ENCODE measurements at regions not wholly inside any gene's neighbourhood (a gene's known extent, or its start where the extent isn't known, plus 50 kb on each side); places are given as distances from the start of the nearest gene placed in this dataset.

DNA sequence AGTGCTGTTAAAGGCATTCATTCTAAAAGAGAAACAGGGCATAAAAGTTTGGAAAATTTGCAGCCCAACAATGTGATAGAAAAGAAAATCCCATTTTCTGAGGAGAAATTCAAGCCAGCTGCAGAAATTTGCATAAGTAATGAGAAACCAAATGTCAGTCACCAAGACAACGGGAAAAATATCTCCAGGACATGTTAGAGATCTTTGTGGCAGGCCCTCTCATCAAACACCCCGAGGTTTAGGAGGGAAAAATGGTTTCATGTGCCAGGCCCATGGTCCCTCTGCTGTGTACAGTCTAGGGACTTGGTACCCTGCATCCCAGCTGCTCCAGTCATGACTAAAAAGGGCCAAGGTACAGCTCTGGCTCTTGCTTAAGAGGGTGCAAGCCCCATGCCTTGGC lies 251.0 kb upstream of the FAR2 start:
- TF ChIP-seq TEAD4 (IDR thresholded peaks at IDR 0.05): no peak
- TF ChIP-seq NFIC (IDR thresholded peaks at IDR 0.05): no peak
- TF ChIP-seq RAD21 (IDR thresholded peaks at IDR 0.05; ENCODE audit: low read depth): no peak
- TF ChIP-seq TAF1 (IDR thresholded peaks at IDR 0.05; ENCODE audit: low read depth): no peak

DNA sequence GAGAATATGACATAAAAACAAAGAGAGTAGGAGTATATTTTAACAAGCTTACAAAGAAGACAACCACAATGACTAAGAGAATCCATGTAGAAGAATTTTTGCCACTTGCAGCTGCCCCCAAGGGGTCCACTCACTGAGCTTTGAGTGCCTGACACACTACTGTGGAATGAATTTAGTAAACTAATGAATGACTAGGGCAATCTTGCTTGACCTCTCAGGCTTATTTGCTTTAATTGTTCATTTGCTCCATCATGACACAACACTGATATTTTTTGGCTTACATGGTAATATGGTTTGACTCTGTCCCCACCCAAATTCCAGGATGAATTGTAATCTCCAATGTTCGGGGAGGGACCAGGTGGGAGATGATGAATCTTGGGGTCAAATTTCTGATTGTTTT lies 249.1 kb upstream of the FAR2 start:
- TF ChIP-seq RAD21 (IDR thresholded peaks at IDR 0.05; ENCODE audit: low read depth) (no peak), TCF12 (IDR thresholded peaks at IDR 0.05; ENCODE audit: low read depth) (no peak), FOXM1 (IDR thresholded peaks at IDR 0.05; ENCODE audit: borderline replicate concordance, low read depth) (no peak), ZBTB7A (IDR thresholded peaks at IDR 0.05; ENCODE audit: low read depth) (no peak), CREB1 (IDR thresholded peaks at IDR 0.05; ENCODE audit: low read depth) (no peak), NFIC (IDR thresholded peaks at IDR 0.05) (no peak)
- TF ChIP-seq, protein P1, sequence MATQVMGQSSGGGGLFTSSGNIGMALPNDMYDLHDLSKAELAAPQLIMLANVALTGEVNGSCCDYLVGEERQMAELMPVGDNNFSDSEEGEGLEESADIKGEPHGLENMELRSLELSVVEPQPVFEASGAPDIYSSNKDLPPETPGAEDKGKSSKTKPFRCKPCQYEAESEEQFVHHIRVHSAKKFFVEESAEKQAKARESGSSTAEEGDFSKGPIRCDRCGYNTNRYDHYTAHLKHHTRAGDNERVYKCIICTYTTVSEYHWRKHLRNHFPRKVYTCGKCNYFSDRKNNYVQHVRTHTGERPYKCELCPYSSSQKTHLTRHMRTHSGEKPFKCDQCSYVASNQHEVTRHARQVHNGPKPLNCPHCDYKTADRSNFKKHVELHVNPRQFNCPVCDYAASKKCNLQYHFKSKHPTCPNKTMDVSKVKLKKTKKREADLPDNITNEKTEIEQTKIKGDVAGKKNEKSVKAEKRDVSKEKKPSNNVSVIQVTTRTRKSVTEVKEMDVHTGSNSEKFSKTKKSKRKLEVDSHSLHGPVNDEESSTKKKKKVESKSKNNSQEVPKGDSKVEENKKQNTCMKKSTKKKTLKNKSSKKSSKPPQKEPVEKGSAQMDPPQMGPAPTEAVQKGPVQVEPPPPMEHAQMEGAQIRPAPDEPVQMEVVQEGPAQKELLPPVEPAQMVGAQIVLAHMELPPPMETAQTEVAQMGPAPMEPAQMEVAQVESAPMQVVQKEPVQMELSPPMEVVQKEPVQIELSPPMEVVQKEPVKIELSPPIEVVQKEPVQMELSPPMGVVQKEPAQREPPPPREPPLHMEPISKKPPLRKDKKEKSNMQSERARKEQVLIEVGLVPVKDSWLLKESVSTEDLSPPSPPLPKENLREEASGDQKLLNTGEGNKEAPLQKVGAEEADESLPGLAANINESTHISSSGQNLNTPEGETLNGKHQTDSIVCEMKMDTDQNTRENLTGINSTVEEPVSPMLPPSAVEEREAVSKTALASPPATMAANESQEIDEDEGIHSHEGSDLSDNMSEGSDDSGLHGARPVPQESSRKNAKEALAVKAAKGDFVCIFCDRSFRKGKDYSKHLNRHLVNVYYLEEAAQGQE (IDR thresholded peaks at IDR 0.05; ENCODE audit: low read depth): no peak

- TF ChIP-seq EGR1 (IDR thresholded peaks at IDR 0.05): no peak
- TF ChIP-seq, protein P2, sequence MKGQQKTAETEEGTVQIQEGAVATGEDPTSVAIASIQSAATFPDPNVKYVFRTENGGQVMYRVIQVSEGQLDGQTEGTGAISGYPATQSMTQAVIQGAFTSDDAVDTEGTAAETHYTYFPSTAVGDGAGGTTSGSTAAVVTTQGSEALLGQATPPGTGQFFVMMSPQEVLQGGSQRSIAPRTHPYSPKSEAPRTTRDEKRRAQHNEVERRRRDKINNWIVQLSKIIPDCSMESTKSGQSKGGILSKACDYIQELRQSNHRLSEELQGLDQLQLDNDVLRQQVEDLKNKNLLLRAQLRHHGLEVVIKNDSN (IDR thresholded peaks at IDR 0.05): no peak
These were observed 243.7 kb upstream of the FAR2 start for GRCh38 chr12:28905220-28905955.

DNA sequence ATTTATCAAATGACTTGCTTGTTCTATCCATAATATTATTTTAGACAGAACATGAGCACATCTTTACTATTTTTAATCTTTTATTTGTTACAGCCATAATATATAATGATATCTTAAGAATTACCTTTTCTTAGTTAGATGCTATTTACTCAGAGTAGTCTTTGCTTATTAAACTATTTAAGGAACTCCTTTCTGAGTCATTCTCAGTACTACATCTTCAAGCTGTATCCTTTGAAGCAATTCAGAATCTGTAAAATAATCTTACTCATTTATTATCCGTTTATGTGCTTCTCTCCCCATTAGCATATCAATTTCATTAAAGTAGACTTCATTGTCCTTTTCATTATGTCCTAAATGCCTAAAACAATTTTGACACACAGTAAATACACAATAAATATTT lies 240.4 kb upstream of the FAR2 start:
- no peak for TF ChIP-seq MAX (IDR thresholded peaks at IDR 0.05)
- TF ChIP-seq ZBTB7A (IDR thresholded peaks at IDR 0.05; ENCODE audit: low read depth): no peak
- TF ChIP-seq, protein P1 (IDR thresholded peaks at IDR 0.05; ENCODE audit: low read depth): no peak
- TF ChIP-seq, protein P2 (IDR thresholded peaks at IDR 0.05): no peak
- no peak for TF ChIP-seq NFIC (IDR thresholded peaks at IDR 0.05)
- TF ChIP-seq YY1 (IDR thresholded peaks at IDR 0.05; ENCODE audit: low read depth): no peak
- TF ChIP-seq RAD21 (IDR thresholded peaks at IDR 0.05; ENCODE audit: low read depth): no peak
- no peak for TF ChIP-seq CEBPB (IDR thresholded peaks at IDR 0.05)
- TF ChIP-seq EP300 (IDR thresholded peaks at IDR 0.05; ENCODE audit: borderline replicate concordance): no peak
- no peak for TF ChIP-seq CREB1 (IDR thresholded peaks at IDR 0.05; ENCODE audit: low read depth)
- no peak for TF ChIP-seq TEAD4 (IDR thresholded peaks at IDR 0.05)
- no peak for TF ChIP-seq TAF1 (IDR thresholded peaks at IDR 0.05; ENCODE audit: low read depth)
- no peak for TF ChIP-seq FOXM1 (IDR thresholded peaks at IDR 0.05; ENCODE audit: borderline replicate concordance, low read depth)
- TF ChIP-seq TCF12 (IDR thresholded peaks at IDR 0.05; ENCODE audit: low read depth): no peak
- TF ChIP-seq EGR1 (IDR thresholded peaks at IDR 0.05): no peak

GRCh38 chr12:28909291-28909690 lies 239.8 kb upstream of the FAR2 start:
- no peak for TF ChIP-seq TAF1 (IDR thresholded peaks at IDR 0.05; ENCODE audit: low read depth)
- no peak for TF ChIP-seq TEAD4 (IDR thresholded peaks at IDR 0.05)
- no peak for TF ChIP-seq MAX (IDR thresholded peaks at IDR 0.05)
- TF ChIP-seq TCF12 (IDR thresholded peaks at IDR 0.05; ENCODE audit: low read depth): no peak
- TF ChIP-seq, protein P2 (IDR thresholded peaks at IDR 0.05): no peak
- no peak for TF ChIP-seq ZBTB7A (IDR thresholded peaks at IDR 0.05; ENCODE audit: low read depth)
- TF ChIP-seq CEBPB (IDR thresholded peaks at IDR 0.05): no peak
- TF ChIP-seq EP300 (IDR thresholded peaks at IDR 0.05; ENCODE audit: borderline replicate concordance): no peak
- no peak for TF ChIP-seq EGR1 (IDR thresholded peaks at IDR 0.05)
- TF ChIP-seq YY1 (IDR thresholded peaks at IDR 0.05; ENCODE audit: low read depth): no peak
- TF ChIP-seq, protein P1 (IDR thresholded peaks at IDR 0.05; ENCODE audit: low read depth): no peak
- TF ChIP-seq FOXM1 (IDR thresholded peaks at IDR 0.05; ENCODE audit: borderline replicate concordance, low read depth): no peak

Measured in Ishikawa (cell line).